Thyroid gland (tissue), 4 donors: ENCODE measurements at regions not wholly inside any gene's neighbourhood (a gene's known extent, or its start where the extent isn't known, plus 50 kb on each side); places are given as distances from the start of the nearest gene placed in this dataset.

Source experiments
- DNase-seq, 2 donors: peaks; one replicate each; pipeline ENCODE4 v3.0.0-alpha.2; 2019
- H3K27ac ChIP-seq, 3 donors: fragments of 200-600 bp; sonication (generic); 1 replicate in 2 of 3; 2 replicates in 1 of 3; pipeline ENCODE4 v1.5.1; 2016 to 2019; ENCODE audit warnings: mild to moderate bottlenecking in 1 of 3, moderate library complexity in 1 of 3
- H3K27me3 ChIP-seq: fragments of 200-600 bp; sonication (generic); one replicate; pipeline ENCODE4 v1.5.1; 2019
- H3K36me3 ChIP-seq, 2 donors: fragments of 200-600 bp; sonication (generic); one replicate each; pipeline ENCODE4 v1.5.1; 2016 to 2019
- H3K4me1 ChIP-seq, 2 donors: fragments of 200-600 bp; sonication (generic); one replicate each; pipeline ENCODE4 v1.5.1; 2017 to 2019
- H3K4me3 ChIP-seq, 3 donors: fragments of 200-600 bp; sonication (generic); replicated peaks in 1 of 3; 1 replicate in 2 of 3; 2 replicates in 1 of 3; pipeline ENCODE4 v1.5.1; 2016; ENCODE audit warnings: mild to moderate bottlenecking in 1 of 3
- H3K9me3 ChIP-seq: fragments of 200-600 bp; sonication (generic); one replicate; pipeline ENCODE4 v1.5.1; 2017
- CTCF ChIP-seq, 6 experiments: fragments of 200-600 bp in 3 of 6; fragments of 450-650 bp in 3 of 6; sonication (generic) in 3 of 6; IDR thresholded peaks; one replicate each; pipeline ENCODE4 v1.5.1; 2016 to 2019; ENCODE audit warnings: antibody characterized with exemption in 6 of 6, mild to moderate bottlenecking in 2 of 6, inconsistent platforms in 1 of 6, moderate library complexity in 1 of 6
- POLR2A ChIP-seq, 2 donors: fragments of 450-650 bp; IDR thresholded peaks; one replicate each; pipeline ENCODE4 v1.6.1; 2017; ENCODE audit warnings: antibody characterized with exemption in 2 of 2, mild to moderate bottlenecking in 2 of 2, moderate library complexity in 1 of 2
- WGBS, 2 donors: methylation state at CpG; one replicate each; pipeline ENCODE4 v1.1.5; 2017; 5-methylcytosine and 5-hydroxymethylcytosine counted together
- intact Hi-C: fragments of 100-400 bp; cut with DNase I; formaldehyde crosslinking; loops from one replicate; pipeline ENCODE4 v1.15.1; 2023

GRCh38 chr1:38475624-38476005, 384.0 kb downstream of the RRAGC start:
- Histone ChIP-seq H3K4me1 (peaks cover 5 to 6% of the 10 kb centered on the region in 2 donors), H3K27me3 (no peaks in the 10 kb centered on the region), H3K36me3 (no peaks in the 10 kb centered on the region), H3K4me3 (no peak overlapping the region), H3K27ac (no peak overlapping the region), H3K9me3 (no peaks in the 10 kb centered on the region)
- intact Hi-C loops: no loop called here
- 77 to 82% methylated on average over 6 of the region's 6 CpGs for WGBS, 2 donors
- TF ChIP-seq POLR2A (IDR thresholded peaks at IDR 0.05) (no peak), CTCF (IDR thresholded peaks at IDR 0.05) (no peak)
- DNase-seq: no peak

GRCh38 chr1:38474738-38475623, 384.6 kb downstream of the RRAGC start:
- 57 to 69% methylated on average over 18 of the region's 18 CpGs for WGBS, 2 donors
- no peak overlapping the region for H3K4me3 ChIP-seq
- intact Hi-C loops: no loop called here
- H3K36me3 ChIP-seq: no peaks in the 10 kb centered on the region
- DNase-seq: peak; percentile 29 to 40
- peaks cover 5 to 6% of the 10 kb centered on the region in 2 donors for H3K4me1 ChIP-seq
- no peak for TF ChIP-seq CTCF (IDR thresholded peaks at IDR 0.05)
- no peak for TF ChIP-seq POLR2A (IDR thresholded peaks at IDR 0.05)
- no peaks in the 10 kb centered on the region for H3K9me3 ChIP-seq
- H3K27me3 ChIP-seq: no peaks in the 10 kb centered on the region
- no peak overlapping the region for H3K27ac ChIP-seq

GRCh38 chr1:38466487-38466886, 393.1 kb downstream of the RRAGC start:
- DNase-seq: no peak
- intact Hi-C loops: no loop called here
- H3K4me3 ChIP-seq: no peak overlapping the region
- no peak for TF ChIP-seq CTCF (IDR thresholded peaks at IDR 0.05)
- TF ChIP-seq POLR2A (IDR thresholded peaks at IDR 0.05): no peak
- no peak overlapping the region for H3K27ac ChIP-seq
- no peaks in the 10 kb centered on the region for H3K36me3 ChIP-seq
- no peaks in the 10 kb centered on the region for H3K27me3 ChIP-seq
- no peaks in the 10 kb centered on the region for H3K4me1 ChIP-seq
- 91 to 92% methylated on average over 2 of the region's 2 CpGs for WGBS, 2 donors
- no peaks in the 10 kb centered on the region for H3K9me3 ChIP-seq

- Histone ChIP-seq H3K27ac (no peak overlapping the region), H3K4me3 (no peak overlapping the region), H3K4me1 (no peaks in the 10 kb centered on the region), H3K36me3 (no peaks in the 10 kb centered on the region), H3K9me3 (no peaks in the 10 kb centered on the region), H3K27me3 (no peaks in the 10 kb centered on the region)
- TF ChIP-seq POLR2A (IDR thresholded peaks at IDR 0.05): no peak
- TF ChIP-seq CTCF (IDR thresholded peaks at IDR 0.05): no peak
- WGBS, 2 donors: 78 to 80% methylated on average over 4 of the region's 4 CpGs
- no peak for DNase-seq
- intact Hi-C loops: no loop called here
Observed at GRCh38 chr1:38465460-38465859, 394.1 kb downstream of the RRAGC start.

- no peak for TF ChIP-seq POLR2A (IDR thresholded peaks at IDR 0.05)
- TF ChIP-seq CTCF (IDR thresholded peaks at IDR 0.05): no peak
- Histone ChIP-seq H3K27me3 (no peaks in the 10 kb centered on the region), H3K27ac (no peak overlapping the region), H3K4me1 (no peaks in the 10 kb centered on the region), H3K9me3 (no peaks in the 10 kb centered on the region), H3K4me3 (no peak overlapping the region), H3K36me3 (no peaks in the 10 kb centered on the region)
- WGBS, 2 donors: 65 to 67% methylated on average over 7 of the region's 7 CpGs
- intact Hi-C loops: no loop called here
- no peak for DNase-seq
Observed at GRCh38 chr1:38464071-38464661, 395.4 kb downstream of the RRAGC start.
